ENCODE measurements at regions not wholly inside any gene's neighbourhood (a gene's known extent, or its start where the extent isn't known, plus 50 kb on each side); places are given as distances from the start of the nearest gene placed in this dataset.

DNA sequence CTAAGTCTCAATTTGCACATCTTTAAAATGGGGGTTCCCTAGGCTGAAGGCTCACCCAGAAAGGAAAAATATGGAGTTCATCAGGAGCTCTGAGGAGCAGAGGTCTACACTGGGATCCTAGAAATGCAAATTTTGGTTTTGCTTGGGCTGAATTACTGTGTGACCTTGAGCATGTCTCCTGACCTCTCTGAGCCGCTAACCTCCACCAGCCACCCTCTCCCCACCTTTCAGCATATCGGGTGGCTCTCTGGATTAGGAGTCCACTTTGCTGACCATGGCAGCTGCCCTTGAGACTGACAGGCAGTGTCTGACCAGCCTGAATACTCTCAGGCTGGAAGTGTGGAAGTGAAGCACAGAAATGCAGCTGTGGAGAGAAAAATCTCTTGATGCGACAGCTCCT, 165.9 kb upstream of the LRFN2 start:
- TF ChIP-seq, protein P1, sequence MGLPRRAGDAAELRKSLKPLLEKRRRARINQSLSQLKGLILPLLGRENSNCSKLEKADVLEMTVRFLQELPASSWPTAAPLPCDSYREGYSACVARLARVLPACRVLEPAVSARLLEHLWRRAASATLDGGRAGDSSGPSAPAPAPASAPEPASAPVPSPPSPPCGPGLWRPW (IDR thresholded peaks at IDR 0.05), result no peak
- TF ChIP-seq NPAS2 (CRISPR knock-in tag; IDR thresholded peaks at IDR 0.05; ENCODE audit: borderline replicate concordance) (no peak), GATA3 (IDR thresholded peaks at IDR 0.05; ENCODE audit: borderline replicate concordance) (no peak), HOXB5 (CRISPR knock-in tag; IDR thresholded peaks at IDR 0.05) (no peak), SMC3 (IDR thresholded peaks at IDR 0.05) (no peak), HDAC2 (IDR thresholded peaks at IDR 0.05) (no peak), EHF (CRISPR knock-in tag; IDR thresholded peaks at IDR 0.05) (no peak), KDM1A (IDR thresholded peaks at IDR 0.05; ENCODE audit: low read depth) (no peak), JUN (IDR thresholded peaks at IDR 0.05) (no peak), HEYL (CRISPR knock-in tag; IDR thresholded peaks at IDR 0.05) (no peak), FOXS1 (CRISPR knock-in tag; IDR thresholded peaks at IDR 0.05) (no peak), MAZ (IDR thresholded peaks at IDR 0.05; ENCODE audit: borderline replicate concordance, low read depth, low read length) (no peak), EHMT2 (IDR thresholded peaks at IDR 0.05; ENCODE audit: low read depth) (no peak), NFE2L2 (conservative IDR thresholded peaks at IDR 0.05; ENCODE audit: low read length) (no peak), EP300 (IDR thresholded peaks at IDR 0.05) (no peak), KDM5A (IDR thresholded peaks at IDR 0.05) (no peak), CEBPB (IDR thresholded peaks at IDR 0.05) (no peak), ZSCAN20 (CRISPR knock-in tag; IDR thresholded peaks at IDR 0.05) (no peak), HOXB13 (CRISPR knock-in tag; IDR thresholded peaks at IDR 0.05; ENCODE audit: low read depth) (no peak)
- TF ChIP-seq, protein P2, sequence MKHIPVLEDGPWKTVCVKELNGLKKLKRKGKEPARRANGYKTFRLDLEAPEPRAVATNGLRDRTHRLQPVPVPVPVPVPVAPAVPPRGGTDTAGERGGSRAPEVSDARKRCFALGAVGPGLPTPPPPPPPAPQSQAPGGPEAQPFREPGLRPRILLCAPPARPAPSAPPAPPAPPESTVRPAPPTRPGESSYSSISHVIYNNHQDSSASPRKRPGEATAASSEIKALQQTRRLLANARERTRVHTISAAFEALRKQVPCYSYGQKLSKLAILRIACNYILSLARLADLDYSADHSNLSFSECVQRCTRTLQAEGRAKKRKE (CRISPR knock-in tag; IDR thresholded peaks at IDR 0.05; ENCODE audit: low read depth), result no peak
- no peak for DNase-seq (ENCODE audit: low read depth in 1 of 2, low spot score in 1 of 2)
- 60% methylated on average over 1 of the region's 3 CpGs for WGBS (ENCODE audit: missing lambda C conversion rate)
- Histone ChIP-seq H3K4me1 (no peaks in the 10 kb centered on the region), H3K4me3 (no peak overlapping the region), H3K9me3 (no peaks in the 10 kb centered on the region), H3K27ac (no peak overlapping the region), H3K4me2 (no peak overlapping the region)
- ChIA-PET POLR2A (no interaction called here), CTCF (no interaction called here)
- FAIRE-seq, result no peak
- no peak for ATAC-seq

DNA sequence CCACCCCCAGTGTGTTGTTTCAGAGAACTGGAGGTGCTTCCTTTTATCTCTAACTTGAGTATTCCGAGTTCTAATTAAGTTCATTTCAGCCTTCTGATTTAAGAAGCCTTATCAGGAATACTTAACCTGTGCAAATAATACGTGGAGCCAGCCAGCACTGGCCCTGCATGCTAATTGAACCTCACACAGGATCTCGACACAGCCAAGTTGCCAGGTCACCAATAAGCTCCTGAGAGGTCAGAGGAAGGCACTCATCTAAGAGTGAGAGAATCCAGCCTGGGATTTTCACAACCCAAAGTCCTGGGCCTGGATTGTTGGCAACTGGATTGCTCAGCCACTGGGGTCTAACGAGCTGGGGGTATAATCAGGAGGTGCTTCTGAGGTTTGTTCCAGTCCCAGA, 157.7 kb upstream of the LRFN2 start:
- Histone ChIP-seq H3K4me3 (no peak overlapping the region), H3K27ac (no peak overlapping the region), H3K4me1 (no peaks in the 10 kb centered on the region), H3K4me2 (no peak overlapping the region), H3K9me3 (no peaks in the 10 kb centered on the region)
- POLR2A ChIA-PET, result no interaction called here
- CTCF ChIA-PET, result interaction anchor here (0.7 kb wide), 1 partner anchor 12 kb away, joined by 3 read pairs; no protein-coding TSS in a partner anchor
- 13% methylated on average over 3 of the region's 4 CpGs for WGBS (ENCODE audit: missing lambda C conversion rate)
- FAIRE-seq, result no peak
- ATAC-seq, result no peak
- no peak for TF ChIP-seq ZNF302 (CRISPR knock-in tag; IDR thresholded peaks at IDR 0.05)
- no peak for TF ChIP-seq EP300 (IDR thresholded peaks at IDR 0.05)
- TF ChIP-seq POLR2AphosphoS2 (conservative IDR thresholded peaks at IDR 0.05; ENCODE audit: low read length), result no peak
- no peak for TF ChIP-seq JUN (IDR thresholded peaks at IDR 0.05)
- DNase-seq (ENCODE audit: low read depth in 1 of 2, low spot score in 1 of 2), result no peak

DNA sequence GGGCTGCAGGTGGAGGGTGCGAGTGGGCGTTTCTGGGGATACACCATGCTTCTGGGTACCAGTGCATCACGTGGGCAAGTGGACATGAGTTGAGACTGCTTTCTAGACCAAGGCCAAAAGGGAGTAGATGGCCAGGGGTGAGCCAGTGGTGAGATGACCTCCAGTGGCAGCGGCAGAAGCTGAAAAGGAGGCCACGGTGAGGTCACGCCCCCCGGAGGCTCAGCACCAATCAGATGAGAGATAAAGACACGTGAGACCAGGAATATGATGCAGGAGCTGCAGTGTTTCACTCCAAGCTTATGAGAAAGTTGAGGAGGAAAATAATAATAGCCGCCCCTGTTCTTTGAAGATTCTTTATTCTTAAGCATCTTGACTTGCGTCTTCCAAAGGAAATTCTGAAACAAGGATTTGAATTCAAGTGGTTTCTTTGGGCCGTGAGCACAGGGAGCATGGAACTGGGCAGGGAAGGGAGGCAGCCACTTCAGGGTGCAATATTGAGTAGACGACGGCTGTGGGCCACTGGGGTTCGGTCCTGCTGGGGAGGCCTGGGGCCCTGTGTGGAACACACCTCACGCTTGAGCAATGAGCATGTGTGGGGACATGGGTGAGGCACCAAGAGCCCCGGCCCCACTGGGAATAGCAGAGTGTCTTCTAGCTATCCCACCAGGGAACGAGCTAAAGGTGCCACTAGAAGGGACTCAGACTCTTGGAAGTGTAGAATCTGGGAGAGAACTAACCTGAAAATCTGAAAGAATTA, 156.7 kb upstream of the LRFN2 start:
- Histone ChIP-seq H3K4me2 (no peak overlapping the region), H3K9me3 (no peaks in the 10 kb centered on the region), H3K4me3 (no peak overlapping the region), H3K4me1 (no peaks in the 10 kb centered on the region), H3K27ac (no peak overlapping the region)
- DNase-seq (ENCODE audit: low read depth in 1 of 2, low spot score in 1 of 2) (no peak), ATAC-seq (no peak), FAIRE-seq (no peak)
- 42% methylated on average over 17 of the region's 17 CpGs for WGBS (ENCODE audit: missing lambda C conversion rate)
- ChIA-PET CTCF (no interaction called here), POLR2A (no interaction called here)
- TF ChIP-seq HDAC2 (IDR thresholded peaks at IDR 0.05), result no peak
- TF ChIP-seq KDM5A (IDR thresholded peaks at IDR 0.05), result no peak
- TF ChIP-seq RARB (CRISPR knock-in tag; IDR thresholded peaks at IDR 0.05), result no peak
- TF ChIP-seq, protein P3, sequence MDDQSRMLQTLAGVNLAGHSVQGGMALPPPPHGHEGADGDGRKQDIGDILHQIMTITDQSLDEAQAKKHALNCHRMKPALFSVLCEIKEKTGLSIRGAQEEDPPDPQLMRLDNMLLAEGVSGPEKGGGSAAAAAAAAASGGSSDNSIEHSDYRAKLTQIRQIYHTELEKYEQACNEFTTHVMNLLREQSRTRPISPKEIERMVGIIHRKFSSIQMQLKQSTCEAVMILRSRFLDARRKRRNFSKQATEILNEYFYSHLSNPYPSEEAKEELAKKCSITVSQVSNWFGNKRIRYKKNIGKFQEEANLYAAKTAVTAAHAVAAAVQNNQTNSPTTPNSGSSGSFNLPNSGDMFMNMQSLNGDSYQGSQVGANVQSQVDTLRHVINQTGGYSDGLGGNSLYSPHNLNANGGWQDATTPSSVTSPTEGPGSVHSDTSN (IDR thresholded peaks at IDR 0.05), result no peak
- TF ChIP-seq MAFK (IDR thresholded peaks at IDR 0.05; ENCODE audit: partially characterized antibody), result no peak
- TF ChIP-seq ZSCAN20 (CRISPR knock-in tag; IDR thresholded peaks at IDR 0.05), result no peak
- TF ChIP-seq, protein P4, sequence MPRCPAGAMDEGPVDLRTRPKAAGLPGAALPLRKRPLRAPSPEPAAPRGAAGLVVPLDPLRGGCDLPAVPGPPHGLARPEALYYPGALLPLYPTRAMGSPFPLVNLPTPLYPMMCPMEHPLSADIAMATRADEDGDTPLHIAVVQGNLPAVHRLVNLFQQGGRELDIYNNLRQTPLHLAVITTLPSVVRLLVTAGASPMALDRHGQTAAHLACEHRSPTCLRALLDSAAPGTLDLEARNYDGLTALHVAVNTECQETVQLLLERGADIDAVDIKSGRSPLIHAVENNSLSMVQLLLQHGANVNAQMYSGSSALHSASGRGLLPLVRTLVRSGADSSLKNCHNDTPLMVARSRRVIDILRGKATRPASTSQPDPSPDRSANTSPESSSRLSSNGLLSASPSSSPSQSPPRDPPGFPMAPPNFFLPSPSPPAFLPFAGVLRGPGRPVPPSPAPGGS (IDR thresholded peaks at IDR 0.05), result no peak
